Fibroblast of the aortic adventitia (primary cell): ENCODE measurements at regions not wholly inside any gene's neighbourhood (a gene's known extent, or its start where the extent isn't known, plus 50 kb on each side); places are given as distances from the start of the nearest gene placed in this dataset.

Experiments used
- DNase-seq: peaks from one replicate; pipeline ENCODE4 v3.0.0-alpha.2; 2010; ENCODE audit warnings: low read depth
- H3K4me3 ChIP-seq: 2 replicates; pipeline ENCODE4 v1.5.1; 2011; ENCODE audit warnings: low read depth, mild to moderate bottlenecking, control low read depth, low read length, moderate library complexity
- CTCF ChIP-seq: IDR thresholded peaks from 2 replicates; pipeline ENCODE4 v1.5.1; 2011; ENCODE audit warnings: mild to moderate bottlenecking, low read length, control low read depth, inconsistent platforms; ENCODE audit not compliant: insufficient read depth

GRCh38 chrX:43557792-43558191, 98.3 kb upstream of the MAOA start:
- H3K4me3 ChIP-seq, result no peak overlapping the region
- peak; percentile 72 for TF ChIP-seq CTCF
- DNase-seq, result peak; percentile 67

- peak; percentile 51 for TF ChIP-seq CTCF
- no peak overlapping the region for H3K4me3 ChIP-seq
- DNase-seq, result peak; percentile 43
Measured at GRCh38 chrX:43559644-43560043, 96.5 kb upstream of the MAOA start.

GRCh38 chrX:43560247-43560946, 95.7 kb upstream of the MAOA start:
- DNase-seq, result no peak
- no peak for TF ChIP-seq CTCF
- H3K4me3 ChIP-seq, result no peak overlapping the region

- no peak for TF ChIP-seq CTCF
- DNase-seq, result no peak
- H3K4me3 ChIP-seq, result no peak overlapping the region
Measured at GRCh38 chrX:43562372-43562771, 93.7 kb upstream of the MAOA start.

- DNase-seq, result no peak
- TF ChIP-seq CTCF, result no peak
- H3K4me3 ChIP-seq, result no peak overlapping the region
Measured at GRCh38 chrX:43564953-43565352, 91.1 kb upstream of the MAOA start.

- no peak for DNase-seq
- H3K4me3 ChIP-seq, result no peak overlapping the region
- no peak for TF ChIP-seq CTCF
Measured at GRCh38 chrX:43566170-43566569, 89.9 kb upstream of the MAOA start.
